Kidney (tissue), 13 donors: ENCODE measurements at regions not wholly inside any gene's neighbourhood (a gene's known extent, or its start where the extent isn't known, plus 50 kb on each side); places are given as distances from the start of the nearest gene placed in this dataset.

Source experiments
- DNase-seq, 5 donors: peaks; one replicate each; pipeline ENCODE4 v3.0.0-alpha.2; 2013 to 2020
- FAIRE-seq: peaks from 2 replicates; lab custom pipeline; 2012; peaks lifted over from hg19 to GRCh38; lab: Jason Lieb, UNC
- H3K27ac ChIP-seq, 2 donors: one replicate each; pipeline ENCODE4 v1.7.0; 2013; ENCODE audit warnings: low read depth in 2 of 2, low read length in 2 of 2, inconsistent platforms in 1 of 2
- H3K27me3 ChIP-seq: one replicate; pipeline ENCODE4 v1.7.1; 2013; ENCODE audit warnings: low read length, inconsistent platforms; ENCODE audit not compliant: control insufficient read depth, insufficient read depth
- H3K36me3 ChIP-seq, 3 donors: one replicate each; pipeline versions ENCODE4 v1.7.0 to v1.7.1; 2013; ENCODE audit warnings: low read length in 3 of 3, control low read depth in 1 of 3, inconsistent platforms in 1 of 3; ENCODE audit not compliant: insufficient read depth in 3 of 3, control insufficient read depth in 2 of 3
- H3K4me1 ChIP-seq, 3 donors: one replicate each; pipeline versions ENCODE4 v1.7.0 to v1.7.1; 2013; ENCODE audit warnings: low read length in 3 of 3, inconsistent platforms in 1 of 3, low read depth in 1 of 3; ENCODE audit not compliant: control insufficient read depth in 2 of 3, insufficient read depth in 2 of 3
- H3K4me3 ChIP-seq, 3 donors: one replicate each; pipeline versions ENCODE4 v1.7.0 to v1.8.1; 2013; ENCODE audit warnings: low read length in 3 of 3, control low read depth in 1 of 3, inconsistent platforms in 1 of 3
- H3K9ac ChIP-seq, 3 donors: one replicate each; pipeline versions ENCODE4 v1.7.0 to v1.7.1; 2013; ENCODE audit warnings: low read length in 3 of 3, control low read depth in 1 of 3, inconsistent platforms in 1 of 3
- H3K9me3 ChIP-seq, 3 donors: one replicate each; pipeline versions ENCODE4 v1.7.0 to v1.7.1; 2013; ENCODE audit warnings: low read length in 3 of 3, control low read depth in 1 of 3, inconsistent platforms in 1 of 3; ENCODE audit not compliant: control insufficient read depth in 2 of 3, insufficient read depth in 1 of 3
- CTCF ChIP-seq: IDR thresholded peaks from 3 replicates; pipeline ENCODE4 v1.5.1; 2012; ENCODE audit warnings: mild to moderate bottlenecking, moderate library complexity, borderline replicate concordance; ENCODE audit not compliant: insufficient read depth; ENCODE audit errors: extremely low read depth
- intact Hi-C: fragments of 100-400 bp; cut with DNase I; formaldehyde crosslinking; loops from one replicate; pipeline ENCODE4 v1.11.1; 2022
- donor health status: control.
- donor health status: control.
- donor health status: control.
- donor health status: control.
- donor health status: control.
- donor health status: DM: yes; HTN: yes; CAD: no.
- donor health status: Normal renal cell carcinoma (clear cell type).

GRCh38 chr5:8807636-8808035, 738.2 kb downstream of the SEMA5A start:
- H3K27me3 ChIP-seq: no peaks in the 10 kb centered on the region
- H3K9ac ChIP-seq: no peak overlapping the region
- H3K4me3 ChIP-seq: no peak overlapping the region
- no peaks in the 10 kb centered on the region for H3K4me1 ChIP-seq
- FAIRE-seq (no peak), DNase-seq (no peak)
- TF ChIP-seq CTCF: no peak
- intact Hi-C loops: no loop called here
- H3K36me3 ChIP-seq: no peaks in the 10 kb centered on the region
- no peak overlapping the region for H3K27ac ChIP-seq
- H3K9me3 ChIP-seq: peaks cover 0 to 13% (median 0%) of the 10 kb centered on the region in 3 donors

- Histone ChIP-seq H3K27ac (no peak overlapping the region), H3K9ac (no peak overlapping the region), H3K27me3 (no peaks in the 10 kb centered on the region), H3K4me3 (no peak overlapping the region), H3K9me3 (peaks cover 0 to 5% (median 0%) of the 10 kb centered on the region in 3 donors), H3K4me1 (no peaks in the 10 kb centered on the region), H3K36me3 (no peaks in the 10 kb centered on the region)
- no peak for FAIRE-seq
- no peak for TF ChIP-seq CTCF
- intact Hi-C loops: no loop called here
- DNase-seq: no peak
Measured at GRCh38 chr5:8811581-8811980, 734.3 kb downstream of the SEMA5A start.

GRCh38 chr5:8813180-8813579, 732.7 kb downstream of the SEMA5A start:
- H3K4me3 ChIP-seq: no peak overlapping the region
- FAIRE-seq (no peak), DNase-seq (no peak)
- no peaks in the 10 kb centered on the region for H3K36me3 ChIP-seq
- no peaks in the 10 kb centered on the region for H3K9me3 ChIP-seq
- intact Hi-C loops: no loop called here
- H3K9ac ChIP-seq: no peak overlapping the region
- no peak for TF ChIP-seq CTCF
- H3K27me3 ChIP-seq: no peaks in the 10 kb centered on the region
- no peaks in the 10 kb centered on the region for H3K4me1 ChIP-seq
- H3K27ac ChIP-seq: no peak overlapping the region

GRCh38 chr5:8814105-8814504, 731.8 kb downstream of the SEMA5A start:
- Histone ChIP-seq H3K4me3 (no peak overlapping the region), H3K27ac (no peak overlapping the region), H3K36me3 (no peaks in the 10 kb centered on the region), H3K9ac (no peak overlapping the region), H3K27me3 (no peaks in the 10 kb centered on the region), H3K9me3 (no peaks in the 10 kb centered on the region), H3K4me1 (no peaks in the 10 kb centered on the region)
- TF ChIP-seq CTCF: no peak
- no peak for FAIRE-seq
- intact Hi-C loops: no loop called here
- DNase-seq: no peak
